ENCODE measurements at regions not wholly inside any gene's neighbourhood (a gene's known extent, or its start where the extent isn't known, plus 50 kb on each side); places are given as distances from the start of the nearest gene placed in this dataset.

DNA sequence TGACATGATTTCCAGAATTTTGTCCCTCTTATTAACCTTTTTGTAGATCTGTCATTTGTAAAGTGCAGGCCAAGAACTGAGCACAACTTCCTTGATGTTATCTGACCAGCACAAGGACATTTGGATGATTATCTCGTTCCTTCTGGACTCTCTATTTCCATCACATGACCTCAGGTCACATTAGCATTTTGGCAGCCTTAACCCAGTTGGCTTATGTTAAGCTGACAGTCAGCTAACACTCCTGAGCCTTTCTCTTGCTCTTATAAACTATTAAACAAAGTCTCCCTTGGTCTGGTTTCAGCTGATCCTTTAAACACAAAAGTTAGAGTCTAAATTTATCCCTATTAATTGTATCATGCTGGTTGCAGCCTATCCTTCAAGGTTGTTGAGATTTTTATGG lies 167.2 kb upstream of the RBBP8 start:
- H3K36me3 Mint-ChIP-seq, result no peaks in the 10 kb centered on the region
- ATAC-seq (no peak), DNase-seq (ENCODE audit: low spot score) (no peak)
- H3K9me3 Mint-ChIP-seq, result peaks cover 10% of the 10 kb centered on the region
- ChIA-PET CTCF (no interaction called here), POLR2A (no interaction called here)
- no peak overlapping the region for H3K4me3 Mint-ChIP-seq
- TF ChIP-seq ZNF425 (CRISPR knock-in tag; conservative IDR thresholded peaks at IDR 0.05), result no peak
- TF ChIP-seq, protein P1, sequence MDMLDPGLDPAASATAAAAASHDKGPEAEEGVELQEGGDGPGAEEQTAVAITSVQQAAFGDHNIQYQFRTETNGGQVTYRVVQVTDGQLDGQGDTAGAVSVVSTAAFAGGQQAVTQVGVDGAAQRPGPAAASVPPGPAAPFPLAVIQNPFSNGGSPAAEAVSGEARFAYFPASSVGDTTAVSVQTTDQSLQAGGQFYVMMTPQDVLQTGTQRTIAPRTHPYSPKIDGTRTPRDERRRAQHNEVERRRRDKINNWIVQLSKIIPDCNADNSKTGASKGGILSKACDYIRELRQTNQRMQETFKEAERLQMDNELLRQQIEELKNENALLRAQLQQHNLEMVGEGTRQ (CRISPR knock-in tag; IDR thresholded peaks at IDR 0.05), result 0 out of 2 replicates have a peak, but pooled peaks have one; percentile 14
- no peaks in the 10 kb centered on the region for H3K4me1 Mint-ChIP-seq
- H3K27ac Mint-ChIP-seq, result no peak overlapping the region
- H3K27me3 Mint-ChIP-seq (ENCODE audit: low read depth), result peaks cover 7% of the 10 kb centered on the region

DNA sequence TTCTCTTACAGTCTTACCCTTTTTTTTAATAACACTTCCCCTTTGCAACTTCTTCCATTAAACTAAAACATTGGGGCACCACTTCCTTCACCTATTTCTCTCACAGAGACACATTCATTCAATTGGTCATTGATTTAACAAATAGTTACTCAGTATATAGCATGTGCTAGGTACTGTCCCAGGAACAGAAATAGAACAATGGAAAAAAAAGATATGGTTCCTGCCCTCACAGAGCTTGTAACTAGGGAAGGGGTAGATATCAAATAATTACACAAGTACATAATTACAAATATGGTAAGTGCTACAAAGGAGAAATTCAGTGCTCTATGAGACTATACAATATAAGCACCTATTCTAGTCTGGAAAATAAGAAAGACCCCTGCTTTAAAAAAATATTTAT lies 165.5 kb upstream of the RBBP8 start:
- no peak for TF ChIP-seq FOXP1 (CRISPR knock-in tag; IDR thresholded peaks at IDR 0.05; ENCODE audit: borderline replicate concordance)
- TF ChIP-seq MYBL2 (CRISPR knock-in tag; IDR thresholded peaks at IDR 0.05), result no peak
- TF ChIP-seq NR1H2 (CRISPR knock-in tag; IDR thresholded peaks at IDR 0.05), result no peak
- TF ChIP-seq, protein P2, sequence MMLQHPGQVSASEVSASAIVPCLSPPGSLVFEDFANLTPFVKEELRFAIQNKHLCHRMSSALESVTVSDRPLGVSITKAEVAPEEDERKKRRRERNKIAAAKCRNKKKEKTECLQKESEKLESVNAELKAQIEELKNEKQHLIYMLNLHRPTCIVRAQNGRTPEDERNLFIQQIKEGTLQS (CRISPR knock-in tag; conservative IDR thresholded peaks at IDR 0.05), result no peak
- no peak for TF ChIP-seq ZNF232 (CRISPR knock-in tag; IDR thresholded peaks at IDR 0.05)
- TF ChIP-seq E2F5 (CRISPR knock-in tag; IDR thresholded peaks at IDR 0.05), result no peak
- TF ChIP-seq GTF2I (CRISPR knock-in tag; conservative IDR thresholded peaks at IDR 0.05), result no peak
- TF ChIP-seq ZNF396 (CRISPR knock-in tag; IDR thresholded peaks at IDR 0.05; ENCODE audit: borderline replicate concordance), result no peak
- TF ChIP-seq, protein P3, sequence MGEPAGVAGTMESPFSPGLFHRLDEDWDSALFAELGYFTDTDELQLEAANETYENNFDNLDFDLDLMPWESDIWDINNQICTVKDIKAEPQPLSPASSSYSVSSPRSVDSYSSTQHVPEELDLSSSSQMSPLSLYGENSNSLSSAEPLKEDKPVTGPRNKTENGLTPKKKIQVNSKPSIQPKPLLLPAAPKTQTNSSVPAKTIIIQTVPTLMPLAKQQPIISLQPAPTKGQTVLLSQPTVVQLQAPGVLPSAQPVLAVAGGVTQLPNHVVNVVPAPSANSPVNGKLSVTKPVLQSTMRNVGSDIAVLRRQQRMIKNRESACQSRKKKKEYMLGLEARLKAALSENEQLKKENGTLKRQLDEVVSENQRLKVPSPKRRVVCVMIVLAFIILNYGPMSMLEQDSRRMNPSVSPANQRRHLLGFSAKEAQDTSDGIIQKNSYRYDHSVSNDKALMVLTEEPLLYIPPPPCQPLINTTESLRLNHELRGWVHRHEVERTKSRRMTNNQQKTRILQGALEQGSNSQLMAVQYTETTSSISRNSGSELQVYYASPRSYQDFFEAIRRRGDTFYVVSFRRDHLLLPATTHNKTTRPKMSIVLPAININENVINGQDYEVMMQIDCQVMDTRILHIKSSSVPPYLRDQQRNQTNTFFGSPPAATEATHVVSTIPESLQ (CRISPR knock-in tag; IDR thresholded peaks at IDR 0.05), result no peak
- TF ChIP-seq KAT7 (CRISPR knock-in tag; IDR thresholded peaks at IDR 0.05; ENCODE audit: borderline replicate concordance), result no peak
- TF ChIP-seq RORB (CRISPR knock-in tag; IDR thresholded peaks at IDR 0.05), result no peak
- TF ChIP-seq, protein P4, sequence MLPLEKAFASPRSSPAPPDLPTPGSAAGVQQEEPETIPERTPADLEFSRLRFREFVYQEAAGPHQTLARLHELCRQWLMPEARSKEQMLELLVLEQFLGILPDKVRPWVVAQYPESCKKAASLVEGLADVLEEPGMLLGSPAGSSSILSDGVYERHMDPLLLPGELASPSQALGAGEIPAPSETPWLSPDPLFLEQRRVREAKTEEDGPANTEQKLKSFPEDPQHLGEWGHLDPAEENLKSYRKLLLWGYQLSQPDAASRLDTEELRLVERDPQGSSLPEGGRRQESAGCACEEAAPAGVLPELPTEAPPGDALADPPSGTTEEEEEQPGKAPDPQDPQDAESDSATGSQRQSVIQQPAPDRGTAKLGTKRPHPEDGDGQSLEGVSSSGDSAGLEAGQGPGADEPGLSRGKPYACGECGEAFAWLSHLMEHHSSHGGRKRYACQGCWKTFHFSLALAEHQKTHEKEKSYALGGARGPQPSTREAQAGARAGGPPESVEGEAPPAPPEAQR (CRISPR knock-in tag; IDR thresholded peaks at IDR 0.05), result no peak
- TF ChIP-seq, protein P5, sequence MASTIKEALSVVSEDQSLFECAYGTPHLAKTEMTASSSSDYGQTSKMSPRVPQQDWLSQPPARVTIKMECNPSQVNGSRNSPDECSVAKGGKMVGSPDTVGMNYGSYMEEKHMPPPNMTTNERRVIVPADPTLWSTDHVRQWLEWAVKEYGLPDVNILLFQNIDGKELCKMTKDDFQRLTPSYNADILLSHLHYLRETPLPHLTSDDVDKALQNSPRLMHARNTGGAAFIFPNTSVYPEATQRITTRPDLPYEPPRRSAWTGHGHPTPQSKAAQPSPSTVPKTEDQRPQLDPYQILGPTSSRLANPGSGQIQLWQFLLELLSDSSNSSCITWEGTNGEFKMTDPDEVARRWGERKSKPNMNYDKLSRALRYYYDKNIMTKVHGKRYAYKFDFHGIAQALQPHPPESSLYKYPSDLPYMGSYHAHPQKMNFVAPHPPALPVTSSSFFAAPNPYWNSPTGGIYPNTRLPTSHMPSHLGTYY (CRISPR knock-in tag; IDR thresholded peaks at IDR 0.05), result no peak
- Mint-ChIP-seq H3K4me1 (no peaks in the 10 kb centered on the region), H3K4me3 (no peak overlapping the region), H3K27ac (no peak overlapping the region), H3K36me3 (0 out of 2 replicates have a peak, but pooled peaks cover 2% of the 10 kb centered on the region), H3K27me3 (ENCODE audit: low read depth) (peaks cover 3% of the 10 kb centered on the region; the same call in 1 of the 2 replicates), H3K9me3 (peaks cover 25% of the 10 kb centered on the region)
- ChIA-PET CTCF (no interaction called here), POLR2A (no interaction called here)
- ATAC-seq, result no peak
- DNase-seq (ENCODE audit: low spot score), result no peak

Measured in WTC11 (cell line).